NCI-H2029 treated with DMSO at 0.1 percent for 48 hours (cell line): ENCODE measurements at regions not wholly inside any gene's neighbourhood (a gene's known extent, or its start where the extent isn't known, plus 50 kb on each side); places are given as distances from the start of the nearest gene placed in this dataset.

Source experiments
- DNase-seq: peaks from one replicate; lab custom pipeline; 2025; lab: John Stamatoyannopoulos, UW

GRCh38 chr2:43127941-43128558 lies 98.4 kb downstream of the ZFP36L2 start:
- no peak for DNase-seq

- DNase-seq, result no peak
Observed at GRCh38 chr2:43127208-43127940, 99.0 kb downstream of the ZFP36L2 start.

GRCh38 chr2:43126817-43127207 lies 99.6 kb downstream of the ZFP36L2 start:
- DNase-seq, result no peak

GRCh38 chr2:43125090-43125998 lies 101.1 kb downstream of the ZFP36L2 start:
- no peak for DNase-seq

- no peak for DNase-seq
Observed at GRCh38 chr2:43124687-43125057, 101.7 kb downstream of the ZFP36L2 start.

GRCh38 chr2:43123981-43124686 lies 102.3 kb downstream of the ZFP36L2 start:
- DNase-seq, result no peak

GRCh38 chr2:43123486-43123885 lies 102.9 kb downstream of the ZFP36L2 start:
- no peak for DNase-seq

GRCh38 chr2:43123028-43123427 lies 103.4 kb downstream of the ZFP36L2 start:
- DNase-seq, result no peak

- DNase-seq, result no peak
Observed at GRCh38 chr2:43121580-43122314, 104.7 kb downstream of the ZFP36L2 start.

GRCh38 chr2:43119303-43119702 lies 107.1 kb downstream of the ZFP36L2 start:
- no peak for DNase-seq

GRCh38 chr2:43117521-43118143 lies 108.8 kb downstream of the ZFP36L2 start:
- no peak for DNase-seq

GRCh38 chr2:43116988-43117387 lies 109.4 kb downstream of the ZFP36L2 start:
- no peak for DNase-seq

GRCh38 chr2:43115881-43116280 lies 110.5 kb downstream of the ZFP36L2 start:
- no peak for DNase-seq

GRCh38 chr2:43114210-43114609 lies 112.2 kb downstream of the ZFP36L2 start:
- DNase-seq, result peak; percentile 45

- DNase-seq, result no peak
Observed at GRCh38 chr2:43111788-43112554, 114.4 kb downstream of the ZFP36L2 start.

- DNase-seq, result no peak
Observed at GRCh38 chr2:43110442-43110871, 115.9 kb downstream of the ZFP36L2 start.

GRCh38 chr2:43109261-43109743 lies 117.1 kb downstream of the ZFP36L2 start:
- no peak for DNase-seq

GRCh38 chr2:43107679-43108078 lies 118.7 kb downstream of the ZFP36L2 start:
- no peak for DNase-seq

- no peak for DNase-seq
Observed at GRCh38 chr2:43106559-43107527, 119.6 kb downstream of the ZFP36L2 start.
